ENCODE measurements at regions not wholly inside any gene's neighbourhood (a gene's known extent, or its start where the extent isn't known, plus 50 kb on each side); places are given as distances from the start of the nearest gene placed in this dataset.
A peak's percentile ranks its signal among the peaks of the same experiment; 100 is the strongest.
"Not testable (repeated sequence)": the region's sequence is repeated elsewhere in the genome, so short reads cannot be mapped to it uniquely, and the experiment has no call there.

- no peak for DNase-seq (ENCODE audit: low read depth)
These were observed 104.6 kb upstream of the GPBP1 start for GRCh38 chr5:57069115-57069835.

- no peak for DNase-seq (ENCODE audit: low read depth)
These were observed 101.5 kb upstream of the GPBP1 start for GRCh38 chr5:57072218-57072892.

GRCh38 chr5:57082441-57083067, 91.3 kb upstream of the GPBP1 start:
- peak; percentile 43 for DNase-seq (ENCODE audit: low read depth)

GRCh38 chr5:57085306-57086081, 88.4 kb upstream of the GPBP1 start:
- DNase-seq (ENCODE audit: low read depth) = no peak

GRCh38 chr5:57087947-57088346, 85.9 kb upstream of the GPBP1 start:
- DNase-seq (ENCODE audit: low read depth) = not testable (repeated sequence)

- DNase-seq (ENCODE audit: low read depth) = no peak
These were observed 78.8 kb upstream of the GPBP1 start for GRCh38 chr5:57094753-57095683.

- no peak for DNase-seq (ENCODE audit: low read depth)
These were observed 76.3 kb upstream of the GPBP1 start for GRCh38 chr5:57097526-57097925.

GRCh38 chr5:57102189-57102904, 71.5 kb upstream of the GPBP1 start:
- DNase-seq (ENCODE audit: low read depth) = no peak

GRCh38 chr5:57102905-57103255, 71.0 kb upstream of the GPBP1 start:
- no peak for DNase-seq (ENCODE audit: low read depth)

GRCh38 chr5:57103317-57103907, 70.4 kb upstream of the GPBP1 start:
- no peak for DNase-seq (ENCODE audit: low read depth)

GRCh38 chr5:57106661-57107060, 67.2 kb upstream of the GPBP1 start:
- no peak for DNase-seq (ENCODE audit: low read depth)

GRCh38 chr5:57111993-57112392, 61.9 kb upstream of the GPBP1 start:
- DNase-seq (ENCODE audit: low read depth) = no peak

- peak; percentile 6 for DNase-seq (ENCODE audit: low read depth)
These were observed 60.4 kb upstream of the GPBP1 start for GRCh38 chr5:57113481-57113880.

GRCh38 chr5:57117596-57117995, 56.3 kb upstream of the GPBP1 start:
- peak; percentile 5 for DNase-seq (ENCODE audit: low read depth)

GRCh38 chr5:57119031-57119430, 54.8 kb upstream of the GPBP1 start:
- DNase-seq (ENCODE audit: low read depth) = no peak

GRCh38 chr5:57124014-57124413, 49.8 kb upstream of the GPBP1 start:
- no peak for DNase-seq (ENCODE audit: low read depth)
